ENCODE measurements at regions not wholly inside any gene's neighbourhood (a gene's known extent, or its start where the extent isn't known, plus 50 kb on each side); places are given as distances from the start of the nearest gene placed in this dataset.
"Not testable (repeated sequence)": the region's sequence is repeated elsewhere in the genome, so short reads cannot be mapped to it uniquely, and the experiment has no call there.

- no peak for DNase-seq
These were observed 1131.8 kb upstream of the TMPRSS15 start for GRCh38 chr21:19535356-19535755.

GRCh38 chr21:19537116-19537515, 1133.5 kb upstream of the TMPRSS15 start:
- Mint-ChIP-seq H3K27me3 (ENCODE audit: low read depth) (no peaks in the 10 kb centered on the region), H3K36me3 (ENCODE audit: insufficient read depth in 2 of 2) (peaks cover 0 to 2% of the 10 kb centered on the region in 2 donors), H3K4me3 (no peak overlapping the region), H3K9me3 (peaks cover 2 to 7% of the 10 kb centered on the region in 2 donors), H3K4me1 (ENCODE audit: low read depth) (no peaks in the 10 kb centered on the region), H3K27ac (no peak overlapping the region)
- no peak for DNase-seq
- ATAC-seq (replicated peaks in 1 of 2) = no peak

More at GRCh38 chr21:19535356-19535755, 1131.8 kb upstream of the TMPRSS15 start:
- H3K27ac Mint-ChIP-seq = no peak overlapping the region
- ATAC-seq (replicated peaks in 1 of 2) = no peak
- H3K9me3 Mint-ChIP-seq = peaks cover 4 to 7% of the 10 kb centered on the region in 2 donors
- H3K4me3 Mint-ChIP-seq = no peak overlapping the region
- no peaks in the 10 kb centered on the region for H3K4me1 Mint-ChIP-seq (ENCODE audit: low read depth)
- H3K36me3 Mint-ChIP-seq (ENCODE audit: insufficient read depth in 2 of 2) = peaks cover 0 to 2% of the 10 kb centered on the region in 2 donors
- H3K27me3 Mint-ChIP-seq (ENCODE audit: low read depth) = no peaks in the 10 kb centered on the region

GRCh38 chr21:19540287-19540686, 1136.7 kb upstream of the TMPRSS15 start:
- Mint-ChIP-seq H3K36me3 (ENCODE audit: insufficient read depth in 2 of 2) (peaks cover 0 to 4% of the 10 kb centered on the region in 2 donors), H3K9me3 (peaks cover 7 to 15% of the 10 kb centered on the region in 2 donors), H3K27me3 (ENCODE audit: low read depth) (no peaks in the 10 kb centered on the region), H3K27ac (no peak overlapping the region), H3K4me3 (no peak overlapping the region), H3K4me1 (ENCODE audit: low read depth) (no peaks in the 10 kb centered on the region)
- DNase-seq = no peak
- no peak for ATAC-seq (replicated peaks in 1 of 2)

- ATAC-seq (replicated peaks in 1 of 2) = no peak
- H3K27ac Mint-ChIP-seq = no peak overlapping the region
These were observed 1138.0 kb upstream of the TMPRSS15 start for GRCh38 chr21:19541602-19542001.

GRCh38 chr21:19544493-19544892, 1140.9 kb upstream of the TMPRSS15 start:
- not testable (repeated sequence) for DNase-seq; H3K36me3 Mint-ChIP-seq (ENCODE audit: insufficient read depth in 2 of 2); H3K27ac Mint-ChIP-seq; H3K4me1 Mint-ChIP-seq (ENCODE audit: low read depth); H3K4me3 Mint-ChIP-seq; ATAC-seq (replicated peaks in 1 of 2); H3K27me3 Mint-ChIP-seq (ENCODE audit: low read depth)
- H3K9me3 Mint-ChIP-seq = peaks cover 17 to 25% of the 10 kb centered on the region in 2 donors

More at GRCh38 chr21:19541602-19542001, 1138.0 kb upstream of the TMPRSS15 start:
- peaks cover 1 to 7% of the 10 kb centered on the region in 2 donors for H3K36me3 Mint-ChIP-seq (ENCODE audit: insufficient read depth in 2 of 2)
- DNase-seq = no peak
- no peak overlapping the region for H3K4me3 Mint-ChIP-seq
- no peaks in the 10 kb centered on the region for H3K27me3 Mint-ChIP-seq (ENCODE audit: low read depth)
- no peaks in the 10 kb centered on the region for H3K4me1 Mint-ChIP-seq (ENCODE audit: low read depth)
- H3K9me3 Mint-ChIP-seq = peaks cover 10 to 19% of the 10 kb centered on the region in 2 donors

GRCh38 chr21:19547951-19548840, 1144.6 kb upstream of the TMPRSS15 start:
- no peak for DNase-seq
- H3K4me3 Mint-ChIP-seq = no peak overlapping the region
- ATAC-seq (replicated peaks in 1 of 2) = no peak
- peaks cover 3 to 6% of the 10 kb centered on the region in 2 donors for H3K36me3 Mint-ChIP-seq (ENCODE audit: insufficient read depth in 2 of 2)
- H3K27ac Mint-ChIP-seq = no peak overlapping the region
- peaks cover 19 to 21% of the 10 kb centered on the region in 2 donors for H3K9me3 Mint-ChIP-seq
- no peaks in the 10 kb centered on the region for H3K4me1 Mint-ChIP-seq (ENCODE audit: low read depth)
- H3K27me3 Mint-ChIP-seq (ENCODE audit: low read depth) = no peaks in the 10 kb centered on the region

GRCh38 chr21:19553919-19554615, 1150.5 kb upstream of the TMPRSS15 start:
- DNase-seq = no peak
- Mint-ChIP-seq H3K4me1 (ENCODE audit: low read depth) (no peaks in the 10 kb centered on the region), H3K36me3 (ENCODE audit: insufficient read depth in 2 of 2) (no peaks in the 10 kb centered on the region), H3K9me3 (peaks cover 3 to 7% of the 10 kb centered on the region in 2 donors), H3K27me3 (ENCODE audit: low read depth) (no peaks in the 10 kb centered on the region), H3K4me3 (no peak overlapping the region), H3K27ac (no peak overlapping the region)
- ATAC-seq (replicated peaks in 1 of 2) = no peak

- H3K36me3 Mint-ChIP-seq (ENCODE audit: insufficient read depth in 2 of 2) = no peaks in the 10 kb centered on the region
- H3K4me1 Mint-ChIP-seq (ENCODE audit: low read depth) = no peaks in the 10 kb centered on the region
- DNase-seq = no peak
- H3K9me3 Mint-ChIP-seq = peaks cover 4 to 6% of the 10 kb centered on the region in 2 donors
- no peak for ATAC-seq (replicated peaks in 1 of 2)
- no peak overlapping the region for H3K4me3 Mint-ChIP-seq
- no peak overlapping the region for H3K27ac Mint-ChIP-seq
- H3K27me3 Mint-ChIP-seq (ENCODE audit: low read depth) = no peaks in the 10 kb centered on the region
These were observed 1153.5 kb upstream of the TMPRSS15 start for GRCh38 chr21:19557046-19557445.

GRCh38 chr21:19557488-19557887, 1153.9 kb upstream of the TMPRSS15 start:
- Mint-ChIP-seq H3K4me1 (ENCODE audit: low read depth) (no peaks in the 10 kb centered on the region), H3K4me3 (no peak overlapping the region), H3K36me3 (ENCODE audit: insufficient read depth in 2 of 2) (no peaks in the 10 kb centered on the region), H3K27me3 (ENCODE audit: low read depth) (no peaks in the 10 kb centered on the region), H3K27ac (no peak overlapping the region), H3K9me3 (peaks cover 4 to 5% of the 10 kb centered on the region in 2 donors)
- DNase-seq = no peak
- no peak for ATAC-seq (replicated peaks in 1 of 2)

- no peaks in the 10 kb centered on the region for H3K36me3 Mint-ChIP-seq (ENCODE audit: insufficient read depth in 2 of 2)
- no peak for DNase-seq
- ATAC-seq (replicated peaks in 1 of 2) = no peak
- H3K4me1 Mint-ChIP-seq (ENCODE audit: low read depth) = no peaks in the 10 kb centered on the region
- H3K27me3 Mint-ChIP-seq (ENCODE audit: low read depth) = no peaks in the 10 kb centered on the region
- H3K27ac Mint-ChIP-seq = no peak overlapping the region
- H3K9me3 Mint-ChIP-seq = peaks cover 3 to 5% of the 10 kb centered on the region in 2 donors
- no peak overlapping the region for H3K4me3 Mint-ChIP-seq
These were observed 1162.0 kb upstream of the TMPRSS15 start for GRCh38 chr21:19565587-19565986.

GRCh38 chr21:19566975-19567374, 1163.4 kb upstream of the TMPRSS15 start:
- H3K9me3 Mint-ChIP-seq = peaks cover 3 to 5% of the 10 kb centered on the region in 2 donors
- no peak overlapping the region for H3K27ac Mint-ChIP-seq
- no peaks in the 10 kb centered on the region for H3K36me3 Mint-ChIP-seq (ENCODE audit: insufficient read depth in 2 of 2)
- no peaks in the 10 kb centered on the region for H3K27me3 Mint-ChIP-seq (ENCODE audit: low read depth)
- no peak overlapping the region for H3K4me3 Mint-ChIP-seq
- H3K4me1 Mint-ChIP-seq (ENCODE audit: low read depth) = no peaks in the 10 kb centered on the region
- ATAC-seq (replicated peaks in 1 of 2) (no peak), DNase-seq (no peak)

GRCh38 chr21:19577381-19577780, 1173.8 kb upstream of the TMPRSS15 start:
- Mint-ChIP-seq H3K36me3 (ENCODE audit: insufficient read depth in 2 of 2) (no peaks in the 10 kb centered on the region), H3K27me3 (ENCODE audit: low read depth) (no peaks in the 10 kb centered on the region), H3K4me3 (no peak overlapping the region), H3K4me1 (ENCODE audit: low read depth) (no peaks in the 10 kb centered on the region), H3K9me3 (peaks cover 0 to under 1% of the 10 kb centered on the region in 2 donors), H3K27ac (no peak overlapping the region)
- ATAC-seq (replicated peaks in 1 of 2) (no peak), DNase-seq (no peak)

GRCh38 chr21:19590044-19590443, 1186.5 kb upstream of the TMPRSS15 start:
- DNase-seq (no peak), ATAC-seq (replicated peaks in 1 of 2) (no peak)
- Mint-ChIP-seq H3K9me3 (peaks cover 3 to 4% of the 10 kb centered on the region in 2 donors), H3K4me3 (no peak overlapping the region), H3K27ac (no peak overlapping the region), H3K4me1 (ENCODE audit: low read depth) (no peaks in the 10 kb centered on the region), H3K36me3 (ENCODE audit: insufficient read depth in 2 of 2) (no peaks in the 10 kb centered on the region), H3K27me3 (ENCODE audit: low read depth) (no peaks in the 10 kb centered on the region)
